Mesendoderm (in vitro differentiated cells): ENCODE measurements at regions not wholly inside any gene's neighbourhood (a gene's known extent, or its start where the extent isn't known, plus 50 kb on each side); places are given as distances from the start of the nearest gene placed in this dataset.

ENCODE experiments used
- DNase-seq: peaks from one replicate; pipeline ENCODE4 v3.0.0; 2013
- H2AK5ac ChIP-seq: 2 replicates; pipeline ENCODE4 v1.6.1; 2013; ENCODE audit warnings: low read length, inconsistent platforms
- H2BK120ac ChIP-seq: 2 replicates; pipeline ENCODE4 v1.6.1; 2013; ENCODE audit warnings: low read depth, mild to moderate bottlenecking, low read length, moderate library complexity, mixed read lengths
- H2BK15ac ChIP-seq: replicated peaks from 2 replicates; pipeline ENCODE4 v1.6.1; 2013; ENCODE audit warnings: low read depth, mild to moderate bottlenecking, moderate library complexity
- H2BK5ac ChIP-seq: 2 replicates; pipeline ENCODE4 v1.6.1; 2013; ENCODE audit warnings: low read length, inconsistent platforms
- H3K18ac ChIP-seq: 2 replicates; pipeline ENCODE4 v1.6.1; 2013; ENCODE audit warnings: mild to moderate bottlenecking, low read length, mixed read lengths
- H3K23ac ChIP-seq: one replicate; pipeline ENCODE4 v1.6.1; 2013; ENCODE audit warnings: low read length
- H3K27ac ChIP-seq: 2 replicates; pipeline ENCODE4 v1.5.1; 2013; ENCODE audit warnings: low read depth, mild to moderate bottlenecking, inconsistent platforms, low read length, moderate library complexity
- H3K27me3 ChIP-seq: 2 replicates; pipeline ENCODE4 v1.6.1; 2013; ENCODE audit warnings: low read length, control low read depth, mild to moderate bottlenecking, inconsistent platforms; ENCODE audit not compliant: insufficient read depth, poor library complexity
- H3K36me3 ChIP-seq: 2 replicates; pipeline ENCODE4 v1.6.1; 2013; ENCODE audit warnings: low read length, inconsistent platforms; ENCODE audit not compliant: control insufficient read depth, insufficient read depth
- H3K4ac ChIP-seq: one replicate; pipeline ENCODE4 v1.6.1; 2013; ENCODE audit warnings: low read depth, mild to moderate bottlenecking, low read length, moderate library complexity
- H3K4me1 ChIP-seq: 2 replicates; pipeline ENCODE4 v1.6.1; 2013; ENCODE audit warnings: low read depth, low read length, inconsistent platforms; ENCODE audit not compliant: control insufficient read depth
- H3K4me2 ChIP-seq: 2 replicates; pipeline ENCODE4 v1.6.1; 2013; ENCODE audit warnings: low read length
- H3K4me3 ChIP-seq: 2 replicates; pipeline ENCODE4 v1.5.1; 2013; ENCODE audit warnings: mild to moderate bottlenecking, low read length
- H3K56ac ChIP-seq: one replicate; pipeline ENCODE4 v1.6.1; 2013; ENCODE audit warnings: low read length
- H3K79me1 ChIP-seq: 2 replicates; pipeline ENCODE4 v1.6.1; 2013; ENCODE audit warnings: low read length, inconsistent platforms
- H3K79me2 ChIP-seq: 2 replicates; pipeline ENCODE4 v1.6.1; 2013; ENCODE audit warnings: mild to moderate bottlenecking, low read length; ENCODE audit not compliant: control insufficient read depth, insufficient read depth
- H3K9ac ChIP-seq: 2 replicates; pipeline ENCODE4 v1.6.1; 2013; ENCODE audit warnings: low read length, inconsistent platforms
- H4K5ac ChIP-seq: one replicate; pipeline ENCODE4 v1.6.1; 2013; ENCODE audit warnings: low read length
- H4K8ac ChIP-seq: one replicate; pipeline ENCODE4 v1.6.1; 2013; ENCODE audit warnings: low read depth, mild to moderate bottlenecking, control low read depth, low read length, moderate library complexity
- WGBS: extraction: QIAGEN DNeasy Blood & Tissue Kit; methylation state at CpG from one replicate; pipeline ENCODE4 v1.1.7; 2013; ENCODE audit warnings: low lambda C conversion rate, missing lambda C conversion rate; ENCODE audit not compliant: insufficient coverage; ENCODE audit errors: extremely low coverage; 5-methylcytosine and 5-hydroxymethylcytosine counted together

GRCh38 chr4:34191443-34191842 lies 2052.9 kb downstream of the ARAP2 start:
- no peaks in the 10 kb centered on the region for H3K27me3 ChIP-seq
- no peak overlapping the region for H3K18ac ChIP-seq
- H2BK15ac ChIP-seq = no peak overlapping the region
- H3K4me1 ChIP-seq = no peaks in the 10 kb centered on the region
- no peak overlapping the region for H3K4me2 ChIP-seq
- no peak overlapping the region for H2AK5ac ChIP-seq
- DNase-seq = no peak
- H3K56ac ChIP-seq = no peak overlapping the region
- H3K36me3 ChIP-seq = no peaks in the 10 kb centered on the region
- no peak overlapping the region for H3K9ac ChIP-seq
- H3K4me3 ChIP-seq = no peak overlapping the region
- H2BK120ac ChIP-seq = no peak overlapping the region
- no peak overlapping the region for H3K4ac ChIP-seq
- H4K8ac ChIP-seq = no peak overlapping the region
- H3K23ac ChIP-seq = no peak overlapping the region
- H3K79me2 ChIP-seq = no peaks in the 10 kb centered on the region
- no peaks in the 10 kb centered on the region for H3K79me1 ChIP-seq
- H2BK5ac ChIP-seq = no peak overlapping the region
- H4K5ac ChIP-seq = no peak overlapping the region
- H3K27ac ChIP-seq = no peak overlapping the region

DNA sequence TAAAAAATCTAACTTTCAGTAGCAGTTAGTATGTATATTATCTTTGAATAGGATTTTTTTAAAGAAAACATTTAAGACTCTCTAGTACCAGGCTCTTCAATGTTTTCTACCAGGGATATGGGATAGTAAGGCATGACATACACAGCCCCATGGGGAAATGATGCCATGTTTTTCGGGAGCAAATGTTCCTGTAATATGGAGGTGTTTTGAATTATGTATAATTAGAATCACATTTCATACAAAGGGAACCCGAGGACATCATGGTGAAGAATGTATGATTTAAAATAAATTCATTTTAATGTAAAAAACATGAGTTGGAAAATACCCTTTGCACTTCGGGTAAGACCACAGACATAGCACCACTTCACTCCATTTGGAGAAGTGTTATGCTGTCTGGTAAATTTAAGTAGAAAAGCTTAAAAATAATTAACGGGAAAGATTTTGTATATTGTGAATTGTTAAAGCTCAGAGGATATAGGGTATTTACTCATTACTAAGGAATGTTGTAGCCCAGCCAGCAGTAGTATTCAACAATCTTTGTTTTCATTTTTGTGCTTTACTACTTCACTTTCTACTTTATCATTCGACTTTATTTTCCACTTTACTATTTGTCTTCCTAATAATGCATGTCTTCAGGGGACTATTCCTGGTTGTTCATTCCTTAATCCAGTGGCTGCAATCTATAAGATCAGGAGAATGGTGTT lies 2050.7 kb downstream of the ARAP2 start:
- Histone ChIP-seq H3K79me2 (no peaks in the 10 kb centered on the region), H3K79me1 (no peaks in the 10 kb centered on the region), H4K8ac (no peak overlapping the region), H3K4me3 (no peak overlapping the region), H3K36me3 (no peaks in the 10 kb centered on the region), H3K4ac (no peak overlapping the region), H4K5ac (no peak overlapping the region), H3K18ac (no peak overlapping the region), H2AK5ac (no peak overlapping the region), H2BK5ac (no peak overlapping the region), H3K27me3 (no peaks in the 10 kb centered on the region), H3K4me2 (no peak overlapping the region), H3K56ac (no peak overlapping the region), H3K27ac (no peak overlapping the region), H3K23ac (no peak overlapping the region), H3K4me1 (no peaks in the 10 kb centered on the region), H2BK120ac (no peak overlapping the region), H3K9ac (no peak overlapping the region), H2BK15ac (no peak overlapping the region)
- 100% methylated on average over 1 of the region's 5 CpGs for WGBS
- no peak for DNase-seq

DNA sequence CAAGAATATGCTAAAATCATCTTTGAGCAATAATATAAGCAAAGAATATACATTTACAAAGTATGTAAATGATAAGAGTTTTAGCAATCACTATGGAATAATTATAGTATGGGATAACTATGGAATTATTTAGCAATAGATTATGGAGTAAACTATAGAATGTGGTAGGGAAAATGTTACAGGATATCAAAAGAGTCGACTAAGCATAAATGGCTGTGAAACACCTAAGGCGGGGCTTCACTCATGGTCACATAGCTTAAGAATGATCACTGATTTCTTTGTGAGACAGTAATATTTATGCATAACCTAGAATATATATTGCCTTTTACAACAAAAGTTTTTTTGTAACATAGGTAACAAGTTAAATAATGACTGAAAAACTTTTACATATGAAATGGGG lies 2049.7 kb downstream of the ARAP2 start:
- no peak overlapping the region for H2AK5ac ChIP-seq
- H3K9ac ChIP-seq = no peak overlapping the region
- H3K4me3 ChIP-seq = no peak overlapping the region
- no peak overlapping the region for H3K56ac ChIP-seq
- no peaks in the 10 kb centered on the region for H3K36me3 ChIP-seq
- H4K8ac ChIP-seq = no peak overlapping the region
- no peak for DNase-seq
- H4K5ac ChIP-seq = no peak overlapping the region
- no peak overlapping the region for H3K4me2 ChIP-seq
- no CpG with 5 or more reads among the region's 2 CpGs for WGBS
- H2BK5ac ChIP-seq = no peak overlapping the region
- no peaks in the 10 kb centered on the region for H3K79me2 ChIP-seq
- H3K27ac ChIP-seq = no peak overlapping the region
- H3K18ac ChIP-seq = no peak overlapping the region
- no peak overlapping the region for H2BK120ac ChIP-seq
- H3K4me1 ChIP-seq = no peaks in the 10 kb centered on the region
- H3K23ac ChIP-seq = no peak overlapping the region
- H3K79me1 ChIP-seq = no peaks in the 10 kb centered on the region
- H2BK15ac ChIP-seq = no peak overlapping the region
- H3K27me3 ChIP-seq = no peaks in the 10 kb centered on the region
- H3K4ac ChIP-seq = no peak overlapping the region

- Histone ChIP-seq H3K56ac (no peak overlapping the region), H3K4me2 (no peak overlapping the region), H3K79me2 (no peaks in the 10 kb centered on the region), H2BK15ac (no peak overlapping the region), H3K36me3 (no peaks in the 10 kb centered on the region), H3K18ac (no peak overlapping the region), H3K4ac (no peak overlapping the region), H2BK5ac (no peak overlapping the region), H3K9ac (no peak overlapping the region), H4K8ac (no peak overlapping the region), H2BK120ac (no peak overlapping the region), H3K27ac (no peak overlapping the region), H3K79me1 (no peaks in the 10 kb centered on the region), H3K23ac (no peak overlapping the region), H2AK5ac (no peak overlapping the region), H4K5ac (no peak overlapping the region), H3K4me3 (no peak overlapping the region), H3K27me3 (no peaks in the 10 kb centered on the region), H3K4me1 (no peaks in the 10 kb centered on the region)
- no peak for DNase-seq
- WGBS = no CpG with 5 or more reads among the region's 2 CpGs
These were observed 2047.9 kb downstream of the ARAP2 start for GRCh38 chr4:34196375-34196774.

DNA sequence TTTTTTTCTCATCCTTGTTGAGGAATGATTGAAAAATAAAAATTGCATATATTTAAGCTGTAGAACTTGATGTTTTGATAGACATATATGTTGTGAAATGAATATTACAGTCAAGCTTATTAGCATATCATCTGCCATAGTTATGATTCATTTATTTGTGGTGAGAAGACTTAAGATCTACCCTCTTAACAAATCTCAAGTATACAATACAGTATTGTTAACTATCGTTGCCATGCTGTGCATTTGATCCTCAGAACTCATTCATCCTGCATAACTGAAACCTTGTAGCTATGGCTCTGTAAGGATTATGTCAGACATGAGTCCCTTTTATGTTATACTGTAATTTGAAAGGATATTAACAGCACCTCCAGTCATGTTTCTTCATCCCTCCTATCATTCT lies 2045.3 kb downstream of the ARAP2 start:
- H3K9ac ChIP-seq = no peak overlapping the region
- no peak overlapping the region for H3K56ac ChIP-seq
- no peaks in the 10 kb centered on the region for H3K36me3 ChIP-seq
- H4K8ac ChIP-seq = no peak overlapping the region
- DNase-seq = no peak
- H2AK5ac ChIP-seq = no peak overlapping the region
- no peaks in the 10 kb centered on the region for H3K4me1 ChIP-seq
- no peak overlapping the region for H2BK120ac ChIP-seq
- H3K79me1 ChIP-seq = no peaks in the 10 kb centered on the region
- WGBS = no CpG with 5 or more reads among the region's 1 CpG
- no peak overlapping the region for H3K4ac ChIP-seq
- no peak overlapping the region for H2BK15ac ChIP-seq
- no peak overlapping the region for H3K27ac ChIP-seq
- H4K5ac ChIP-seq = no peak overlapping the region
- H3K23ac ChIP-seq = no peak overlapping the region
- no peak overlapping the region for H3K4me3 ChIP-seq
- H2BK5ac ChIP-seq = no peak overlapping the region
- H3K27me3 ChIP-seq = no peaks in the 10 kb centered on the region
- no peak overlapping the region for H3K18ac ChIP-seq
- no peaks in the 10 kb centered on the region for H3K79me2 ChIP-seq
- H3K4me2 ChIP-seq = no peak overlapping the region

GRCh38 chr4:34200535-34200934 lies 2043.8 kb downstream of the ARAP2 start:
- no peak overlapping the region for H4K8ac ChIP-seq
- no peak overlapping the region for H3K4ac ChIP-seq
- H3K4me1 ChIP-seq = no peaks in the 10 kb centered on the region
- no peak overlapping the region for H4K5ac ChIP-seq
- H3K4me3 ChIP-seq = no peak overlapping the region
- no peak overlapping the region for H2BK5ac ChIP-seq
- H2BK120ac ChIP-seq = no peak overlapping the region
- H3K79me2 ChIP-seq = no peaks in the 10 kb centered on the region
- no peak overlapping the region for H2AK5ac ChIP-seq
- H3K27ac ChIP-seq = no peak overlapping the region
- no peak overlapping the region for H3K18ac ChIP-seq
- H3K9ac ChIP-seq = no peak overlapping the region
- no peak overlapping the region for H3K4me2 ChIP-seq
- no peak overlapping the region for H3K23ac ChIP-seq
- no peak overlapping the region for H3K56ac ChIP-seq
- no peak for DNase-seq
- no CpG with 5 or more reads among the region's 2 CpGs for WGBS
- H3K27me3 ChIP-seq = no peaks in the 10 kb centered on the region
- no peak overlapping the region for H2BK15ac ChIP-seq
- no peaks in the 10 kb centered on the region for H3K79me1 ChIP-seq
- H3K36me3 ChIP-seq = no peaks in the 10 kb centered on the region
